ENCODE measurements at regions not wholly inside any gene's neighbourhood (a gene's known extent, or its start where the extent isn't known, plus 50 kb on each side); places are given as distances from the start of the nearest gene placed in this dataset.

DNA sequence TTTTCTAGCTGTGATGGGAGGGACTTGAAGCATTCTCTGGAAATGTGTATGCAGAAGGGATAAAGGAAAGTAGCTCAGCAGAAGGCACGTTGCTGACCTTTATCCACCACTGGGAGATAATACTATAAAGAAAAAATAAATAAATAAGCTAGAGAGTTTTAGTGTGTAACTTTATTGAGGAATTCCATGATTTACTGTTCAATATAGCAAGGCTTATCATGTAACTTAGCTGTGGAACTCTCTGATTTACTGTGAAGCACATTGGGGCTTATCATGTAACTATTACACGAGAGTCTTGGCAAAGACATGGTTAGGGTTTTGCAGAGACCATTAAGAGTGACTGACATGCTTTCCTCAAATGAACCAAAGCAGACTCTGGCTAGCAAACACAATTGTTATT is 316.1 kb upstream of the SNX7 start:
- no peaks in the 10 kb centered on the region for H4K20me1 ChIP-seq (ENCODE audit: insufficient read depth)
- no peak overlapping the region for H3K9ac ChIP-seq (ENCODE audit: low read length)
- no peaks in the 10 kb centered on the region for H3K9me2 ChIP-seq (ENCODE audit: insufficient read depth, low read length)
- no peaks in the 10 kb centered on the region for H3K27me3 ChIP-seq (ENCODE audit: insufficient read depth, low read depth, low read length)
- H3K9me3 ChIP-seq (ENCODE audit: low read length): no peaks in the 10 kb centered on the region
- no peak for TF ChIP-seq EP300 (conservative IDR thresholded peaks at IDR 0.05; ENCODE audit: poor library complexity, severe bottlenecking)
- TF ChIP-seq, protein P1, sequence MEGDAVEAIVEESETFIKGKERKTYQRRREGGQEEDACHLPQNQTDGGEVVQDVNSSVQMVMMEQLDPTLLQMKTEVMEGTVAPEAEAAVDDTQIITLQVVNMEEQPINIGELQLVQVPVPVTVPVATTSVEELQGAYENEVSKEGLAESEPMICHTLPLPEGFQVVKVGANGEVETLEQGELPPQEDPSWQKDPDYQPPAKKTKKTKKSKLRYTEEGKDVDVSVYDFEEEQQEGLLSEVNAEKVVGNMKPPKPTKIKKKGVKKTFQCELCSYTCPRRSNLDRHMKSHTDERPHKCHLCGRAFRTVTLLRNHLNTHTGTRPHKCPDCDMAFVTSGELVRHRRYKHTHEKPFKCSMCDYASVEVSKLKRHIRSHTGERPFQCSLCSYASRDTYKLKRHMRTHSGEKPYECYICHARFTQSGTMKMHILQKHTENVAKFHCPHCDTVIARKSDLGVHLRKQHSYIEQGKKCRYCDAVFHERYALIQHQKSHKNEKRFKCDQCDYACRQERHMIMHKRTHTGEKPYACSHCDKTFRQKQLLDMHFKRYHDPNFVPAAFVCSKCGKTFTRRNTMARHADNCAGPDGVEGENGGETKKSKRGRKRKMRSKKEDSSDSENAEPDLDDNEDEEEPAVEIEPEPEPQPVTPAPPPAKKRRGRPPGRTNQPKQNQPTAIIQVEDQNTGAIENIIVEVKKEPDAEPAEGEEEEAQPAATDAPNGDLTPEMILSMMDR (IDR thresholded peaks at IDR 0.05; ENCODE audit: poor library complexity, severe bottlenecking): no peak
- no peak for TF ChIP-seq SMC3 (conservative IDR thresholded peaks at IDR 0.05; ENCODE audit: poor library complexity)
- no peak for TF ChIP-seq RAD21 (conservative IDR thresholded peaks at IDR 0.05)
- TF ChIP-seq REST (IDR thresholded peaks at IDR 0.05; ENCODE audit: borderline replicate concordance): no peak
- no peak for TF ChIP-seq EZH2 (IDR thresholded peaks at IDR 0.05; ENCODE audit: borderline replicate concordance, insufficient read depth, low read length, poor library complexity, severe bottlenecking)
- no peak for TF ChIP-seq POLR2AphosphoS5 (IDR thresholded peaks at IDR 0.05)
- TF ChIP-seq TAF1 (IDR thresholded peaks at IDR 0.05; ENCODE audit: low read depth): no peak
- no peak for TF ChIP-seq MXI1 (conservative IDR thresholded peaks at IDR 0.05; ENCODE audit: poor library complexity, severe bottlenecking)
- H2AFZ ChIP-seq (ENCODE audit: low read depth, low read length): no peak overlapping the region
- no peak overlapping the region for H3K4me3 ChIP-seq (ENCODE audit: low read length)
- H3K79me2 ChIP-seq (replicated peaks; ENCODE audit: insufficient read depth, low read length): no peaks in the 10 kb centered on the region
- H3K36me3 ChIP-seq (ENCODE audit: insufficient read depth, low read length): no peaks in the 10 kb centered on the region
- H3K27ac ChIP-seq (ENCODE audit: low read length): no peak overlapping the region
- H3F3A ChIP-seq (ENCODE audit: insufficient read depth, low read length, poor library complexity, severe bottlenecking): no peaks in the 10 kb centered on the region
- no peak overlapping the region for H3K4me2 ChIP-seq (ENCODE audit: low read length)

GRCh38 chr1:98344731-98345130 is 316.8 kb upstream of the SNX7 start:
- Histone ChIP-seq H3K36me3 (ENCODE audit: insufficient read depth, low read length) (no peaks in the 10 kb centered on the region), H3F3A (ENCODE audit: insufficient read depth, low read length, poor library complexity, severe bottlenecking) (no peaks in the 10 kb centered on the region), H3K9me2 (ENCODE audit: insufficient read depth, low read length) (no peaks in the 10 kb centered on the region), H3K4me2 (ENCODE audit: low read length) (no peak overlapping the region), H3K9ac (ENCODE audit: low read length) (no peak overlapping the region), H3K9me3 (ENCODE audit: low read length) (no peaks in the 10 kb centered on the region), H3K27me3 (ENCODE audit: insufficient read depth, low read depth, low read length) (no peaks in the 10 kb centered on the region), H4K20me1 (ENCODE audit: insufficient read depth) (no peaks in the 10 kb centered on the region), H3K4me3 (ENCODE audit: low read length) (no peak overlapping the region), H2AFZ (ENCODE audit: low read depth, low read length) (no peak overlapping the region), H3K79me2 (replicated peaks; ENCODE audit: insufficient read depth, low read length) (no peaks in the 10 kb centered on the region), H3K27ac (ENCODE audit: low read length) (no peak overlapping the region)
- TF ChIP-seq MXI1 (conservative IDR thresholded peaks at IDR 0.05; ENCODE audit: poor library complexity, severe bottlenecking): no peak
- TF ChIP-seq, protein P1 (IDR thresholded peaks at IDR 0.05; ENCODE audit: poor library complexity, severe bottlenecking): no peak
- TF ChIP-seq TAF1 (IDR thresholded peaks at IDR 0.05; ENCODE audit: low read depth): no peak
- TF ChIP-seq SMC3 (conservative IDR thresholded peaks at IDR 0.05; ENCODE audit: poor library complexity): no peak
- no peak for TF ChIP-seq RAD21 (conservative IDR thresholded peaks at IDR 0.05)
- no peak for TF ChIP-seq EZH2 (IDR thresholded peaks at IDR 0.05; ENCODE audit: borderline replicate concordance, insufficient read depth, low read length, poor library complexity, severe bottlenecking)
